T-cell (primary cell): ENCODE measurements at regions not wholly inside any gene's neighbourhood (a gene's known extent, or its start where the extent isn't known, plus 50 kb on each side); places are given as distances from the start of the nearest gene placed in this dataset.
"Not testable (repeated sequence)": the region's sequence is repeated elsewhere in the genome, so short reads cannot be mapped to it uniquely, and the experiment has no call there.

Source experiments
- ATAC-seq, 4 experiments: fragments of 200-7000 bp in 3 of 4; fragments of 150-1000 bp in 1 of 4; cut with Tn5 transposase; replicated peaks in 1 of 4; 1 replicate in 3 of 4; 2 replicates in 1 of 4; pipeline ENCODE4 v1.10.0; 2021; ENCODE audit warnings: moderate library complexity in 3 of 4, mild to moderate bottlenecking in 2 of 4, moderate number of reproducible peaks in 1 of 4
- CTCF ChIA-PET, 2 donors: fragments of 300-600 bp; sonication (Branson Sonifier 250); formaldehyde crosslinking; loops; one replicate each; lab custom pipeline; 2022; ENCODE audit warnings: antibody characterized with exemption in 2 of 2; lab: Charles Lee
- POLR2A ChIA-PET, 2 donors: fragments of 300-600 bp; sonication (Branson Sonifier 250); formaldehyde crosslinking; loops; one replicate each; lab custom pipeline; 2022; ENCODE audit warnings: antibody characterized with exemption in 2 of 2; lab: Charles Lee
- DNase-seq, 35 experiments: peaks; one replicate each; pipeline versions ENCODE4 v3.0.0 to v3.0.0-alpha.2; 2013 to 2023
- H3K27ac ChIP-seq: one replicate; pipeline ENCODE4 v1.5.1; 2013; ENCODE audit warnings: low read length
- H3K27me3 ChIP-seq, 2 experiments: replicated peaks in 1 of 2; 1 replicate in 1 of 2; 2 replicates in 1 of 2; pipeline versions ENCODE4 v1.6.1 to v1.7.0; 2013; ENCODE audit warnings: low read length in 1 of 2, mixed read lengths in 1 of 2; ENCODE audit not compliant: control insufficient read depth in 2 of 2, insufficient read depth in 2 of 2; ENCODE audit errors: extremely low read depth in 1 of 2
- H3K36me3 ChIP-seq, 2 donors: 1 replicate in 1 of 2; 2 replicates in 1 of 2; pipeline versions ENCODE4 v1.6.1 to v1.7.0; 2013; ENCODE audit warnings: low read length in 1 of 2; ENCODE audit not compliant: control insufficient read depth in 2 of 2, insufficient read depth in 1 of 2; ENCODE audit errors: extremely low read depth in 1 of 2
- H3K4me1 ChIP-seq, 2 experiments: 1 replicate in 1 of 2; 2 replicates in 1 of 2; pipeline versions ENCODE4 v1.6.1 to v1.7.0; 2013; ENCODE audit warnings: low read length in 2 of 2, mixed read lengths in 1 of 2; ENCODE audit not compliant: insufficient read depth in 2 of 2, control insufficient read depth in 1 of 2; ENCODE audit errors: extremely low read depth in 1 of 2
- H3K4me3 ChIP-seq, 2 donors: 1 replicate in 1 of 2; 2 replicates in 1 of 2; pipeline versions ENCODE4 v1.5.1 to v1.7.0; 2013; ENCODE audit warnings: mild to moderate bottlenecking in 2 of 2, low read length in 1 of 2, moderate library complexity in 1 of 2; ENCODE audit not compliant: control insufficient read depth in 1 of 2; ENCODE audit errors: extremely low read depth in 1 of 2
- H3K9me3 ChIP-seq: 2 replicates; pipeline ENCODE4 v1.7.0; 2013
- H3K27ac Mint-ChIP-seq, 2 donors: one replicate each; pipeline ENCODE4 v1.8.0; 2020 to 2021; ENCODE audit warnings: mild to moderate bottlenecking in 2 of 2, mixed read lengths in 2 of 2
- H3K27me3 Mint-ChIP-seq, 2 donors: one replicate each; pipeline ENCODE4 v1.8.0; 2021 to 2022; ENCODE audit warnings: mixed read lengths in 2 of 2
- H3K36me3 Mint-ChIP-seq: one replicate; pipeline ENCODE4 v1.8.0; 2021; ENCODE audit warnings: mixed read lengths
- H3K4me1 Mint-ChIP-seq, 3 donors: one replicate each; pipeline ENCODE4 v1.8.0; 2020 to 2022; ENCODE audit warnings: mixed read lengths in 3 of 3, mild to moderate bottlenecking in 1 of 3
- H3K4me3 Mint-ChIP-seq, 3 donors: one replicate each; pipeline ENCODE4 v1.8.0; 2020 to 2022; ENCODE audit warnings: mild to moderate bottlenecking in 3 of 3, mixed read lengths in 3 of 3, moderate library complexity in 3 of 3
- H3K9me3 Mint-ChIP-seq, 3 donors: one replicate each; pipeline ENCODE4 v1.8.0; 2020 to 2022; ENCODE audit warnings: mixed read lengths in 3 of 3
- WGBS: methylation state at CpG from one replicate; pipeline ENCODE4 v1.1.5; 2013; ENCODE audit warnings: missing lambda C conversion rate; ENCODE audit not compliant: insufficient coverage; 5-methylcytosine and 5-hydroxymethylcytosine counted together

DNA sequence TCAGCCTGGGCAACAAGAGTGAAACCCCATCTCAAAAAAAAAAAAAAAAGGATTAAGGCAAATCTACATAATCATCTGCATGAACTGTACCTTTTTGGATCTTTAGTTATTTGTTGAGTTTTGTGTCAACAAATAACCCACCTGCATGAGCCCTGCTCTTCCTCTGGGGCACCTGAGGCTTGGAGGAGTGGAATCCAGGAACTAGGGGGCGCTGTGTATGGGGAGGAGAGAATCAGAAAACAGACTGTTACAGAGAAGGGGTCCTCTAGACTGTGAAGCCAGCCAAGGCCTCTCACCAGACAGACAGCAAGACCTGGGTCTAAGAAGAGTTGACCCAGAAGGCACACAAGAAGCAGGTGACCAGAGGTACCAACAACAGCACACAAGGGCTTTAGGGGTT is 682.8 kb upstream of the NRP1 start:
- POLR2A ChIA-PET: no interaction called here
- H3K36me3 Mint-ChIP-seq: no peaks in the 10 kb centered on the region
- H3K27ac ChIP-seq: no peak overlapping the region
- H3K9me3 ChIP-seq: no peaks in the 10 kb centered on the region
- CTCF ChIA-PET: no interaction called here
- H3K4me1 ChIP-seq: no peaks in the 10 kb centered on the region
- no peak for ATAC-seq
- H3K27me3 Mint-ChIP-seq: peaks cover 12 to 16% of the 10 kb centered on the region in 2 donors
- no peaks in the 10 kb centered on the region for H3K4me1 Mint-ChIP-seq
- no peak for DNase-seq
- WGBS: no CpG with 5 or more reads among the region's 1 CpG
- no peak overlapping the region for H3K4me3 Mint-ChIP-seq
- no peaks in the 10 kb centered on the region for H3K36me3 ChIP-seq
- H3K27ac Mint-ChIP-seq: no peak overlapping the region
- no peaks in the 10 kb centered on the region for H3K27me3 ChIP-seq
- H3K9me3 Mint-ChIP-seq: peaks cover 0 to 9% (median 0%) of the 10 kb centered on the region in 3 donors
- no peak overlapping the region for H3K4me3 ChIP-seq

- no CpG with 5 or more reads among the region's 2 CpGs for WGBS
- no peak for ATAC-seq
Observed at GRCh38 chr10:34016576-34016975, 682.1 kb upstream of the NRP1 start.

DNA sequence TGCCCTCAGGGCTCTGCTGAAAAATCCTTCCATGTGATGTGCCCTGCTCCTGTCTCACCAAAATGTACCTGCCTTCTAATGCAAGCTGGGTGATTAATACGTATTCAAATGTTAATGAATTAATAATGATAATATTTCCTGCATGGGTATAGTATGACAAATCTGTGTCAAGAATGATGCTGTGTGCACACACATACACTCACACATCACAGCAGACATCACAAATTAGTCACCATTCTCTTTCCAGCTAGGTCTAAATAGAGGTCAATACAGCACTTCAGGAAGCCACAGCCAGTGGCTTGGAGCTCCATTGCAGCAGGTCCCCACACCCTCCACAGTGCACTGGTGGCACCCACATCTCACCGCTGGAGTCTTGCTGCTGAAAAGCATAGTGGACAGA is 681.2 kb upstream of the NRP1 start:
- H3K4me3 ChIP-seq: no peak overlapping the region
- POLR2A ChIA-PET: no interaction called here
- ATAC-seq (no peak), DNase-seq (no peak)
- H3K36me3 ChIP-seq: no peaks in the 10 kb centered on the region
- no peak overlapping the region for H3K27ac ChIP-seq
- H3K27ac Mint-ChIP-seq: no peak overlapping the region
- no peaks in the 10 kb centered on the region for H3K36me3 Mint-ChIP-seq
- WGBS: no CpG with 5 or more reads among the region's 2 CpGs
- no peaks in the 10 kb centered on the region for H3K9me3 ChIP-seq
- H3K27me3 ChIP-seq: no peaks in the 10 kb centered on the region
- peaks cover 12 to 19% of the 10 kb centered on the region in 2 donors for H3K27me3 Mint-ChIP-seq
- no peaks in the 10 kb centered on the region for H3K4me1 Mint-ChIP-seq
- H3K4me3 Mint-ChIP-seq: no peak overlapping the region
- no peaks in the 10 kb centered on the region for H3K4me1 ChIP-seq
- H3K9me3 Mint-ChIP-seq: peaks cover 0 to 9% (median 0%) of the 10 kb centered on the region in 3 donors
- CTCF ChIA-PET: no interaction called here

More at GRCh38 chr10:34016576-34016975, 682.1 kb upstream of the NRP1 start:
- Histone ChIP-seq H3K27ac (no peak overlapping the region), H3K27me3 (no peaks in the 10 kb centered on the region), H3K9me3 (no peaks in the 10 kb centered on the region), H3K36me3 (no peaks in the 10 kb centered on the region), H3K4me1 (no peaks in the 10 kb centered on the region), H3K4me3 (no peak overlapping the region)
- no peak overlapping the region for H3K4me3 Mint-ChIP-seq
- ChIA-PET CTCF (no interaction called here), POLR2A (interaction anchor here in 1 of 2 donors (0.6 kb wide), 1 partner anchor 23 kb away, joined by 5 read pairs; no protein-coding TSS in a partner anchor)
- H3K4me1 Mint-ChIP-seq: no peaks in the 10 kb centered on the region
- DNase-seq: no peak
- H3K27me3 Mint-ChIP-seq: peaks cover 12 to 16% of the 10 kb centered on the region in 2 donors
- no peaks in the 10 kb centered on the region for H3K36me3 Mint-ChIP-seq
- no peak overlapping the region for H3K27ac Mint-ChIP-seq
- H3K9me3 Mint-ChIP-seq: peaks cover 0 to 9% (median 0%) of the 10 kb centered on the region in 3 donors

DNA sequence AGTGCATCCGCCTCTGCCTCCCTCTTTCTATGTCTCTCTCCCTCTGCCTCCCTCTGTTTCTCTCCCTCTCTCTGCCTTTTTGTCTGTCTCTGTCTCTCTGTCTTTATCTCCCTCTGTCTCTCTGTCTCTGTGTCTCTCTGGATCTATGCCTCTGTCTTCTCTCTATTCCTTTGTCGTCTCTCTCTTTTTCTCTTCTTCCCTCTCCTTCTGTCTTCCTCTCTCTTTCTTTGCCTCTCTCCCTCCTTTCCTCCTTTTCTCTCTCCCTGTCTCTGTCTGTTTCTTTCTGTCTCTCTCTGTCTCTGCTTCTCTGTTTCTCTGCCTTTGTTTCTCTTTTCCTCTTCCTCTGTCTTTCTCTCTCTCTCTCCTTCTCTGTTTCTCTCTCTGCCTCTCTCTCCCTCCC is 678.8 kb upstream of the NRP1 start:
- DNase-seq (no peak), ATAC-seq (no peak)
- Histone ChIP-seq H3K36me3 (no peaks in the 10 kb centered on the region), H3K27me3 (no peaks in the 10 kb centered on the region), H3K4me1 (no peaks in the 10 kb centered on the region), H3K4me3 (no peak overlapping the region), H3K9me3 (no peaks in the 10 kb centered on the region), H3K27ac (no peak overlapping the region)
- WGBS: 80% methylated on average over 2 of the region's 2 CpGs
- Mint-ChIP-seq H3K4me3 (no peak overlapping the region), H3K36me3 (no peaks in the 10 kb centered on the region), H3K27ac (no peak overlapping the region), H3K4me1 (no peaks in the 10 kb centered on the region), H3K27me3 (peaks cover 12 to 23% of the 10 kb centered on the region in 2 donors), H3K9me3 (peaks cover 0 to 9% (median 0%) of the 10 kb centered on the region in 3 donors)
- CTCF ChIA-PET: no interaction called here
- POLR2A ChIA-PET: no interaction called here

DNA sequence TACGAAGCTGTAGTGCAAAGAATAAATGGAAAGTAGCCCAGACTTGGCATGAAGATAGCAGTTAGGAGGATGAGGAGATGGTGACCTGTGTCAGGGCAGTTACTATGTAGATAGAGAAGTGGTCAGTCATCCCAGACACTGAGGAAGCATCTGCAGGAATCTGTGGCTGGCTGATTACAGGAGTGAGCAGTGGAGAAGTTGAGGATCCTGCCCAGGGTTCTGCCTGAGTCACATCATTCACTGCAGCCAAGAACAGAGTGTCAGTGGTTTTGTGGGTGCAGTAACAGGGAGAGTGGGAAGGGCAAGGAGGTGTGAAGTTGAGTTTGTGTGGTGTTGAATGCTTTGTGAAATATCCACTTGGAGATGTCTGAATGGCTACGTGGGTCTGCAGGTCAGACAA is 676.4 kb upstream of the NRP1 start:
- Histone ChIP-seq H3K9me3 (no peaks in the 10 kb centered on the region), H3K27me3 (no peaks in the 10 kb centered on the region), H3K27ac (no peak overlapping the region), H3K36me3 (no peaks in the 10 kb centered on the region), H3K4me1 (no peaks in the 10 kb centered on the region), H3K4me3 (no peak overlapping the region)
- H3K27me3 Mint-ChIP-seq: peaks cover 12 to 23% of the 10 kb centered on the region in 2 donors
- DNase-seq (no peak), ATAC-seq (no peak)
- ChIA-PET CTCF (no interaction called here), POLR2A (no interaction called here)
- 11% methylated on average over 1 of the region's 2 CpGs for WGBS
- H3K9me3 Mint-ChIP-seq: peaks cover 0 to 8% (median 0%) of the 10 kb centered on the region in 3 donors
- no peak overlapping the region for H3K4me3 Mint-ChIP-seq
- H3K36me3 Mint-ChIP-seq: no peaks in the 10 kb centered on the region
- H3K4me1 Mint-ChIP-seq: no peaks in the 10 kb centered on the region
- H3K27ac Mint-ChIP-seq: no peak overlapping the region

GRCh38 chr10:34010228-34010627 is 675.8 kb upstream of the NRP1 start:
- H3K9me3 Mint-ChIP-seq, ATAC-seq, H3K4me3 ChIP-seq, H3K27ac ChIP-seq, H3K36me3 ChIP-seq, H3K4me1 ChIP-seq, DNase-seq, H3K9me3 ChIP-seq, H3K27me3 ChIP-seq, CTCF ChIA-PET, H3K4me3 Mint-ChIP-seq, H3K4me1 Mint-ChIP-seq, H3K36me3 Mint-ChIP-seq, H3K27ac Mint-ChIP-seq: not testable (repeated sequence)
- peaks cover 9 to 23% of the 10 kb centered on the region in 2 donors for H3K27me3 Mint-ChIP-seq
- POLR2A ChIA-PET: interaction anchor here in 1 of 2 donors (0.7 kb wide), 1 partner anchor 454 kb away, joined by 7 read pairs; no protein-coding TSS in a partner anchor
- WGBS: no CpG with 5 or more reads among the region's 1 CpG

DNA sequence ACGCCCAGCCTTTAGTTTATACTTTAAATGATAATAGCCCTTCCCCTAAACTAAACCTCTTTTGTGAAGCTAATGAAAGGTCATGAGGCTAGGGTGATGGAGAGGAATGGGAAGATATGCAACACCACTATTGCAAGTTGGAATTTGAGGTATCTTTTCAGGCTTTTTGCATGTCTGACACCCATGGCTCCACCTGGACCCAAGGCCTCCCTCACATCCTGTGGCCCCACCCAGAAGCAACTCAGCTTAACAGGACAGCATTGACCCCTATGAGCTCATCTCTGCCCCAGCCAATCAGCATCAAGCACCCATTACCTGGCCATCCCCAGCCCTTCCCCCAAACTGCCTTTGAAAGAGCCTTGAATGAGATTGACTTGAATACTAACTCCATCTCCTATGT is 674.2 kb upstream of the NRP1 start:
- no CpG with 5 or more reads among the region's 1 CpG for WGBS

More for the DNA sequence above, 674.2 kb upstream of the NRP1 start:
- H3K9me3 ChIP-seq: no peaks in the 10 kb centered on the region
- no peaks in the 10 kb centered on the region for H3K9me3 Mint-ChIP-seq
- no peaks in the 10 kb centered on the region for H3K27me3 ChIP-seq
- H3K27ac Mint-ChIP-seq: no peak overlapping the region
- H3K4me1 ChIP-seq: no peaks in the 10 kb centered on the region
- no peak overlapping the region for H3K27ac ChIP-seq
- DNase-seq (no peak), ATAC-seq (no peak)
- no peaks in the 10 kb centered on the region for H3K4me1 Mint-ChIP-seq
- CTCF ChIA-PET: no interaction called here
- POLR2A ChIA-PET: no interaction called here
- H3K4me3 Mint-ChIP-seq: no peak overlapping the region
- H3K4me3 ChIP-seq: no peak overlapping the region
- no peaks in the 10 kb centered on the region for H3K36me3 ChIP-seq
- peaks cover 5 to 15% of the 10 kb centered on the region in 2 donors for H3K27me3 Mint-ChIP-seq
- H3K36me3 Mint-ChIP-seq: no peaks in the 10 kb centered on the region
